ENCODE measurements at regions not wholly inside any gene's neighbourhood (a gene's known extent, or its start where the extent isn't known, plus 50 kb on each side); places are given as distances from the start of the nearest gene placed in this dataset.

DNA sequence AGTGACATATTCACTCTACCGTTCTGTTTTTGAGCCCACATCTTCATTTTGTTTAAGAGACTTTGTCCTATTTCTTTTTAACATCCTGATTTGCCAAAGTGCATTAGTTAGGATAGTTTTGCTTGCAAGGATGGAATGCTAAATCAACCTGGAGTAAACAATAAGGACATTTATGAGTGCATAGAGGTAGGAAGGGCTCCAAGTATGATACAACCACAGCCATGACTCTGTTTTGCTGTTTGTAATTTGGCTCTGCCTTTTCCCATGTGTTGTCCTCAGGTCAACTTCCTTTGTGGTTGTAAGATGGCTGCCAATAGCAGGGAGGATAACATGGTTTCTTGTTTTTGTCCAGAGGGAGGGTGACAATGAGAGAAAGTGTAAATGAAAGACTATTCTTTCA lies 66.4 kb upstream of the GOLIM4 start:
- TF ChIP-seq, protein P1, sequence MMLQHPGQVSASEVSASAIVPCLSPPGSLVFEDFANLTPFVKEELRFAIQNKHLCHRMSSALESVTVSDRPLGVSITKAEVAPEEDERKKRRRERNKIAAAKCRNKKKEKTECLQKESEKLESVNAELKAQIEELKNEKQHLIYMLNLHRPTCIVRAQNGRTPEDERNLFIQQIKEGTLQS (CRISPR knock-in tag; IDR thresholded peaks at IDR 0.05), result no peak
- TF ChIP-seq RFXANK (CRISPR knock-in tag; IDR thresholded peaks at IDR 0.05) (no peak), RAD21 (CRISPR knock-in tag; IDR thresholded peaks at IDR 0.05) (no peak), MTA3 (CRISPR knock-in tag; IDR thresholded peaks at IDR 0.05) (no peak), ZNF800 (CRISPR knock-in tag; IDR thresholded peaks at IDR 0.05) (no peak)
- TF ChIP-seq, protein P2, sequence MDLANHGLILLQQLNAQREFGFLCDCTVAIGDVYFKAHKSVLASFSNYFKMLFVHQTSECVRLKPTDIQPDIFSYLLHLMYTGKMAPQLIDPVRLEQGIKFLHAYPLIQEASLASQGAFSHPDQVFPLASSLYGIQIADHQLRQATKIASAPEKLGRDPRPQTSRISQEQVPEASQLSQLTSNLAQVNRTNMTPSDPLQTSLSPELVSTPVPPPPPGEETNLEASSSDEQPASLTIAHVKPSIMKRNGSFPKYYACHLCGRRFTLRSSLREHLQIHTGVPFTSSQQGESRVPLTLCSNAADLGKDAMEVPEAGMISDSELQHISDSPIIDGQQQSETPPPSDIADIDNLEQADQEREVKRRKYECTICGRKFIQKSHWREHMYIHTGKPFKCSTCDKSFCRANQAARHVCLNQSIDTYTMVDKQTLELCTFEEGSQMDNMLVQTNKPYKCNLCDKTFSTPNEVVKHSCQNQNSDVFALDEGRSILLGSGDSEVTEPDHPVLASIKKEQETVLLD (CRISPR knock-in tag; IDR thresholded peaks at IDR 0.05; ENCODE audit: low read depth), result no peak
